ENCODE measurements at regions not wholly inside any gene's neighbourhood (a gene's known extent, or its start where the extent isn't known, plus 50 kb on each side); places are given as distances from the start of the nearest gene placed in this dataset.
"Not testable (repeated sequence)": the region's sequence is repeated elsewhere in the genome, so short reads cannot be mapped to it uniquely, and the experiment has no call there.

- H3K4me3 ChIP-seq (ENCODE audit: low read depth, low read length, poor library complexity, severe bottlenecking) = no peak overlapping the region
- CTCF ChIA-PET (ENCODE audit: unreplicated experiment) = no interaction called here
- no peak for DNase-seq (ENCODE audit: low spot score)
- no peaks in the 10 kb centered on the region for H3K79me2 ChIP-seq (ENCODE audit: insufficient read depth, low read depth, low read length)
- POLR2A ChIA-PET = no interaction called here
- no peak overlapping the region for H3K4me2 ChIP-seq (ENCODE audit: low read length)
- intact Hi-C loops (cut with micrococcal nuclease; ENCODE audit: unreplicated experiment) = no loop called here
- H2AFZ ChIP-seq (ENCODE audit: low read length) = no peak overlapping the region
- no TSS peak for BruUV-seq (replicated peaks)
- H4K20me1 ChIP-seq (ENCODE audit: insufficient read depth, low read length) = no peaks in the 10 kb centered on the region
- no peak overlapping the region for H3K27ac ChIP-seq (ENCODE audit: low read depth, low read length, poor library complexity, severe bottlenecking)
- peaks cover 32% of the 10 kb centered on the region for H3K4me1 ChIP-seq (ENCODE audit: insufficient read depth, low read length, poor library complexity, severe bottlenecking)
- H3K9me3 ChIP-seq (ENCODE audit: low read length) = no peaks in the 10 kb centered on the region
- TF ChIP-seq EZH2phosphoT487 (IDR thresholded peaks at IDR 0.05; ENCODE audit: borderline replicate concordance, low read depth, low read length) (no peak), CTCF (conservative IDR thresholded peaks at IDR 0.05; ENCODE audit: low read length) (no peak)
- H3K9me2 ChIP-seq (ENCODE audit: insufficient read depth, low read length) = no peaks in the 10 kb centered on the region
- no peaks in the 10 kb centered on the region for H3K36me3 ChIP-seq (ENCODE audit: insufficient read depth, low read length)
These were observed 131.9 kb upstream of the LPCAT1 start for GRCh38 chr5:1655496-1656270.

- POLR2A ChIA-PET = interaction anchor here (0.6 kb wide), 1 partner anchor 306 kb away, joined by 3 read pairs; no protein-coding TSS in a partner anchor
- peaks cover 32% of the 10 kb centered on the region for H3K4me1 ChIP-seq (ENCODE audit: insufficient read depth, low read length, poor library complexity, severe bottlenecking)
- H3K9me3 ChIP-seq (ENCODE audit: low read length) = no peaks in the 10 kb centered on the region
- DNase-seq (ENCODE audit: low spot score) = no peak
- BruUV-seq (replicated peaks) = no TSS peak
- H3K4me3 ChIP-seq (ENCODE audit: low read depth, low read length, poor library complexity, severe bottlenecking) = peak overlapping the region; percentile 34
- no peaks in the 10 kb centered on the region for H3K79me2 ChIP-seq (ENCODE audit: insufficient read depth, low read depth, low read length)
- peak overlapping the region; percentile 8 for H3K27ac ChIP-seq (ENCODE audit: low read depth, low read length, poor library complexity, severe bottlenecking)
- CTCF ChIA-PET (ENCODE audit: unreplicated experiment) = no interaction called here
- no peaks in the 10 kb centered on the region for H3K36me3 ChIP-seq (ENCODE audit: insufficient read depth, low read length)
- no peak overlapping the region; the same call in 1 of the 2 replicates for H2AFZ ChIP-seq (ENCODE audit: low read length)
- intact Hi-C loops (cut with micrococcal nuclease; ENCODE audit: unreplicated experiment) = no loop called here
- no peak for TF ChIP-seq EZH2phosphoT487 (IDR thresholded peaks at IDR 0.05; ENCODE audit: borderline replicate concordance, low read depth, low read length)
- no peaks in the 10 kb centered on the region for H3K9me2 ChIP-seq (ENCODE audit: insufficient read depth, low read length)
- H4K20me1 ChIP-seq (ENCODE audit: insufficient read depth, low read length) = no peaks in the 10 kb centered on the region
- peak overlapping the region; percentile 66 for H3K4me2 ChIP-seq (ENCODE audit: low read length)
These were observed 131.2 kb upstream of the LPCAT1 start for GRCh38 chr5:1654786-1655495.

- H3K36me3 ChIP-seq (ENCODE audit: insufficient read depth, low read length); BruUV-seq (replicated peaks); H2AFZ ChIP-seq (ENCODE audit: low read length); H3K9me2 ChIP-seq (ENCODE audit: insufficient read depth, low read length); H3K9me3 ChIP-seq (ENCODE audit: low read length); H3K79me2 ChIP-seq (ENCODE audit: insufficient read depth, low read depth, low read length); H4K20me1 ChIP-seq (ENCODE audit: insufficient read depth, low read length); intact Hi-C loops (cut with micrococcal nuclease; ENCODE audit: unreplicated experiment): not testable (repeated sequence)
- H3K4me1 ChIP-seq (ENCODE audit: insufficient read depth, low read length, poor library complexity, severe bottlenecking) = peaks cover 32% of the 10 kb centered on the region
- peak overlapping the region; percentile 59 for H3K4me3 ChIP-seq (ENCODE audit: low read depth, low read length, poor library complexity, severe bottlenecking)
- DNase-seq (ENCODE audit: low spot score) = peak; percentile 75
- peak; percentile 70 for TF ChIP-seq CTCF (conservative IDR thresholded peaks at IDR 0.05; ENCODE audit: low read length)
- CTCF ChIA-PET (ENCODE audit: unreplicated experiment) = interaction anchor here (1.0 kb wide), 1 partner anchor 9 kb away, joined by 6 read pairs; no protein-coding TSS in a partner anchor
- H3K4me2 ChIP-seq (ENCODE audit: low read length) = peak overlapping the region; percentile 66
- POLR2A ChIA-PET = interaction anchor here (0.6 to 0.8 kb wide), 2 partner anchors 135 to 305 kb away, joined by 3 read pairs; no protein-coding TSS in a partner anchor
- H3K27ac ChIP-seq (ENCODE audit: low read depth, low read length, poor library complexity, severe bottlenecking) = peak overlapping the region; percentile 53
These were observed 130.2 kb upstream of the LPCAT1 start for GRCh38 chr5:1653698-1654651.

Data from OCI-LY7 (cell line).